GM21619 (cell line): ENCODE measurements at regions not wholly inside any gene's neighbourhood (a gene's known extent, or its start where the extent isn't known, plus 50 kb on each side); places are given as distances from the start of the nearest gene placed in this dataset.

ENCODE experiments used
- ATAC-seq: cut with Tn5 transposase; IDR thresholded peaks from one replicate; pipeline ENCODE4 v1.9.1; 2021; ENCODE audit not compliant: unreplicated experiment

DNA sequence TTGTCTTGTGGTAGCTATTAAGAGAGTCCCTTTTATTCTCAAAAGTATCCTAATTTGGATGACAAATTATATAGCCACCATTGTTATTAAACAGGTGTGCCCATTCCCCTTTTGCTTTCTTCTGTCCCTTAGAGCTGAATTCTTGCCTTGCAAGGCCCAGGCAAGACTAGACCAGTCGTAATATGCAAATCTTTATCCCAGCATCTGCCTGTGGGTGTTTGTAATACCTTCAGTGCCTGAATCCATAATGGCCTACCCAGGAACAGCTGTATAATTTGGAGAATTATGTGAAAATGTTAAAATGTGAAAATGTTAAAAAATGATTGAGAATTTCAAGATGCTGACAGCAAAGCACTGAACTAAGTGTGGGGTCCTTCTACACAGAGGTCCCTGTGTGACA lies 403.0 kb upstream of the RBMS3 start:
- no peak for ATAC-seq

DNA sequence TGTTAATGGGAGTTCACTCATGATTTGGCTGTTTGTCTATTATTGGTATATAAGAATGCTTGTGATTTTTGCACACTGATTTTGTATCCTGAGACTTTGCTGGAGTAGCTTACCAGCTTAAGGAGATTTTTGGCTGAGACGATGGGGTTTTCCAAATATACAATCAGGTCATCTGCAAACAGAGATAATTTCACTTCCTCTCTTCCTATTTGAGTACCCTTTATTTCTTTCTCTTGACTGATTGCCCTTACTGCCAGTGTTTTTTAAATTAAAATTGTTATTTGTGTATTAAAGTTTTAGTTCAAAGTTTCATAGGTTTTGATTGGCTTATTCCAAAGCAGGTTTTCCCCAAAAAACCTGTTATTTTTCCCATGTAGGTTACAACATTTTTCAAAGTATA lies 390.5 kb upstream of the RBMS3 start:
- ATAC-seq = no peak

DNA sequence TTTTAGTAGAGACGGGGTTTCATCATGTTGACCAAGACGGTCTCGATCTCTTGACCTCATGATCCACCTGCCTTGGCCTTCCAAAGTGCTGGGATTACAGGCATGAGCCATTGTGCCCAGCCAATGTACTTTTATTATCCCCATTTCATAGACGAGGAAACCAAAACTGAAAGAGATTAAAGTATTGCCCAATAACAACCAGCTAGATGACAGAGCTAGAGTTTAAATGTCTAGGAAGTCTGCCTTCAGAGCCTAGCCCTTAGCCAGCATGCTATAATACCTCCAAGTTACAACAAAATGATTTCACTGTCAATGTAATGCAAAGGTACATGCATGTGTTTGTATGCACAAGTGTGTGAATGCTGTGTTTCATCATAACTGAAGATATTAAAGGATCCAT lies 389.4 kb upstream of the RBMS3 start:
- ATAC-seq = no peak

DNA sequence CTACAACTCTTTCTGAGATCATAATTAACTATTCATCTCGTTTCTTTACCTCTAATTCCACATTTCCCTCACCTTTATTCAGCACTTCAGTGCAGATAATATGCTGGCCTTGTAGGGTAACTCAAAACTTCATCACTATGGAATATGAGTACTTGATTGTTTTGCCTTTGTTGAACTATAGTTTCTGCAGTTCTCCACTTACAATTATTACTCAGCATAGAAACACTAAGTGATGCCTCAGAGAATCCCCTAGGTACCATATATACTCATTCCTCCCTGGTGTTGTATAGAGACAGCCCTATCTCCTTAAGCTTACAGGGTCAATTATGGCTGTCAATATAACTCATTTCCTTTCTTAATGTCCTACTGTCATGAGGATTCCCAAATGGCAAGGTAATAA lies 380.6 kb upstream of the RBMS3 start:
- no peak for ATAC-seq

DNA sequence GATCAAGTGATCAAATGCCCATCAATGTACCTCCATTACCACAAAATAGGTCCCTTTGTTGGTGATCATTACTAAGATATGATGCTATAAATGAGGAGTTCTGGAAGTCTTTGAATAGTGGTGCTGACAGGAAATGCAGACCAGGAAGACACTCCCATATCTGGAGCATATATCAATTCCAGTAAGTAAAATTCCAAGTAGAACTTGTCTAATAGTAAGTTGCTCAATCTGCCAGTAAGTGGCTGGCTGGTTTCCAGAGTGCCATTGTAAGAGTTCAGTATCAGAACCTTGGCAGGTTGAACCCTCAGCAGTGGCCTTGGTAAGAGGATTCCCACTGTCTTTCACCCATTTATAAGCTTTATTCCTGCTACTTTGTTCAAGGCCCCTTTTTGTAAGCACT lies 379.9 kb upstream of the RBMS3 start:
- no peak for ATAC-seq

DNA sequence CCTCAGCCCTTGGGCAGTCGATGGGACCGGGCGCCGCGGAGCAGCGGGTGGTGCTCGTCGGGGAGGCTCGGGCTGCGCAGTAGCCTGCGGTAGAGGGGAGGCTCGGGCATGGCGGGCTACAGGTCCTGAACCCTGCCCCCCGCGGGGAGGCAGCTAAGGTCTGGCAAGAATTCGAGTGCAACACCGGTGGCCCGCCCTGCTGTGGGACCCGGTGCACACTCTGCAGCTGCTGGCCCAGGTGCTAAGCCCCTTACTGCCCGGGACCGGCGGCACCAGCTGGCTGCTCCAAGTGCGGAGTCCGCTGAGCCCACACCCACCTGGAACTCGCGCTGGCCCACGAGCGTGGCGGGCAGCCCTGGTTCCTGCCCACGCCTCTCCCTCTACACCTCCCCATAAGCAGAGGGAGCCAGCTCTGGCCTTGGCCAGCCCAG lies 377.7 kb upstream of the RBMS3 start:
- no peak for ATAC-seq

DNA sequence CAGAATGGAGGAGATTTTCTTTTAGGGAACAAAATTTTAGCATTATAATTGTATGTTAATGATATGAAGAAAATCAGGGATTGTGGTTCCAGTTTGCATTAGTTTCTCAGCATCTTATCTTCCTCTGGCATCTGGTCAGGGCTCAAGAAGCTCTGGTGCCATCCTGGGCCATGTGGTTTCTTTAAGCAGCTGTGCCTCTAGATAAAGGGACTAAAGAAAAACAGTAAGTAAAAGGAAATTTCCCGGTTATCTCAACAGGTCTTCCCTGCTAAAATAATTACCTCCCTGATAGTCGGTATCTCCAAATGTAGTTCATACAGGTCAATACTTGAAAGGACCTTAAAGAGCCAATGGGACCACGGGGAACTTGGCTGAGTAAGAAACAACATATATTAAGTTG lies 375.1 kb upstream of the RBMS3 start:
- no peak for ATAC-seq

DNA sequence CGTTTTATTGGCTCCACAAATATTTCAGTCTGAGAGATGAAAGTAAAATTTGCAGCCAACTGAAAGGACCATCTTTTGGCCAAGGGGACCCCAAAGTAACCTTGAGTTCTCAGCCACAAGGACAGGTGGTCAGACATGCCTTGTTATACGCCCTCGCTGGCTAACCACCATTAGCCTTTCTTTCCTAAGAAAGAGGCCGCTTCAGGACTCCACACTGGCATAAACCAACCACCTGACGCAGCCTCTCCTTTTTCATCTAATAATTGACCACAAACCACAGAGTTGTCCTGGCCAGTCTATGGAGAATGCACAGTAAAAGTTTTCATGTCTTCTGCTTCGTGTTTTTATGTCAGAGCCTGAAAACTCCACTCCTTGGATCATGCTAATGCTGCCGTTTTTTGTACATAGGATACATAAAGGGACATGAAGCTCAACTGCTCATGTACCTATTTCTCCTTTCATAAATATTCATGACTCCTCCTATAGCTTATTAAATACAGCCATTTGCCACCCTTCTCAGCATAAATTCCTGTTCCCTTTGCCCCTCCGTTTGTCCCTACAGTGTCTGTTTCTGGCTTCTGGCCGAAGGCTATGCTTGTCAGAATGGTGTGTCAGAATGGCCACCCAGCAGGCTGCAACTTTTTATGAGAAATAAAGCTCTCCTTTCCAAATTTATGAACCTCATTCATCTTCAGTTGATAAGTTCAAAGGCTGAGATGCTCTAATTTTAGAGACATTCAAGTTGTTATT lies 374.1 kb upstream of the RBMS3 start:
- no peak for ATAC-seq

DNA sequence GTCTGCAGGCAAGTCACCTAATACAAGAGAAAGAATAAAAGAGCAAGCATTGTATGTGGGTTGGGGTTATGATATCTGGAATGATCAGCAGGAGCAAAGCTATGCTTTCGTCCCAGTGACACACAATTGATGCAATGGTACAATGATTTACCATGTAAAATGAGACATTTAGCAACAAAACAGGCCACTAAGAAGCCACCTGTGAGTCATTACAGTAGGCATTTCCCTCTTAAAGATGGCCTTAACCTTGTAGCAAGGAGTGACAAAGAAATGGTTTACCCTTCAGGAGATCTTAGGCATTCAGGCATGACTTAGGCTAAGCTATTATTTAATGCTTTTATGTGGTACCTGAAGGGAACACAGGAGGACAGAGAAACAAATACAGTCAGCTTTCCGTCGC lies 373.3 kb upstream of the RBMS3 start:
- ATAC-seq = no peak

DNA sequence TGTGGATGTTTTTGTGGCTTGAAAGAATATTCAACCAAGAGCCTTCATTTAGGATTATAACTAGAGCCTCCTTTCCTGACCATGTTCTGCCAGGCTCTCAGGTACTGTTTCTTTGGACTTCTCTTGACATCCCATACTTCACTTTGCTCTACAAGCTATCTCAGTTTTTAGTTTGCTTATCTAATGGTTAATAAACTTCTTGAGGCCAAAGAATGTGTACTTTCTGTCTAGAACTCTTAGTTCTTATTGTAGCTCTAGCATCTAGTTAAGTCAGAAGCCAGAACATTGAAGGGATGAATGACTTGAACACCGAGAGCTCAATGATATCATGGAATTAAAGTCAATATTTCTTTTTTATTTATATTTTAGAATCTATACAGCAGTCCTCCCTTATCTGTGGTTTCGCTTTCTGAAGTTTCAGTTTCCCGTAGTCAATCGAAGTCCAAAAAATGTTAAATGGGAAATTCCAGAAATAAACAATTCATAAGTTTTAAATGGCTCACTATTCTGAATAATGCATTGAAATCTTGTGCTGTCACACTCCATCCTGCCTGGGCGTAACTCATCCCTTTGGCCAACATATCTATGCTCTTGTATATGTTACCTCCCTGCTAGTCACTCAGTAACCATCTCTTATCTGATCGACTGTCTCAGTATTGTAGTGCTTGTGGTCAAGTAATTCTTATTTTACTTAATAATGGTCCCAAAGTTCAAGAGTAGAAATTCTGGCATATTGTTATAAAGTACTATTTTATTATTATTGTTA lies 368.6 kb upstream of the RBMS3 start:
- ATAC-seq = no peak

DNA sequence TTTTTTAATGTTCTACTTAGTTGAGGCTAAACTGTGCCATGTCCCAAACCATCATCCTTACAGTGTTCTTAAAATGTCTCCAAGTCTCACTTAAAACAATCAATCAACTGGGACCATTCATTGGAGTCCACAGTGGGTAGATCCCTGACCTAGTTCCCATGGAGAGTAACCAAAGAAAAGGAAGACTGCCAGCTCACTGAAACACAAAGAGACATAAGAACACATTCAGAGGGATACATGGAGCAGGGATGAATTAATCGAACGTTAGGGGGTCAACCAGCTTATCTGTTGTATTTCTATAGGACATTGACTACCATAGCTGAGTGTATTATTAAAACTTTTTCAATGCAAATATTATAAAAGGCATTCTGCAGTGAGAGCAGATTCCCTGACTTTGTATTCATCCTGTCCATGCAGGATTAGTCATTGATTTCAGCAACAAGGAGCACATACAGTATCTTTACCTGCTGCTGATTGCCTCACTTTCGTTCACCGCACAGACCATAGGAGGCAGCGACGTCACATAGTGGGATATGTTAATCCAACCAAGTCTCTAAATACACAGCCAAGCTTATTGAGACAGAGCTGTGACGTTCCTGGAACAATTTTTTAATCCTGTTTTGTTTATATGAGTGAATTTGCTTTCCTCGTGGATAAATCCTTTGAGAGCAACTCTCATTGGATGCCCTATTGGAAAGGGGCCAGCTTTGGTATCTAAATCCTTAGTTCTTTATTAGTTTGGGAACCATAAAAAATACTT lies 364.9 kb upstream of the RBMS3 start:
- no peak for ATAC-seq

DNA sequence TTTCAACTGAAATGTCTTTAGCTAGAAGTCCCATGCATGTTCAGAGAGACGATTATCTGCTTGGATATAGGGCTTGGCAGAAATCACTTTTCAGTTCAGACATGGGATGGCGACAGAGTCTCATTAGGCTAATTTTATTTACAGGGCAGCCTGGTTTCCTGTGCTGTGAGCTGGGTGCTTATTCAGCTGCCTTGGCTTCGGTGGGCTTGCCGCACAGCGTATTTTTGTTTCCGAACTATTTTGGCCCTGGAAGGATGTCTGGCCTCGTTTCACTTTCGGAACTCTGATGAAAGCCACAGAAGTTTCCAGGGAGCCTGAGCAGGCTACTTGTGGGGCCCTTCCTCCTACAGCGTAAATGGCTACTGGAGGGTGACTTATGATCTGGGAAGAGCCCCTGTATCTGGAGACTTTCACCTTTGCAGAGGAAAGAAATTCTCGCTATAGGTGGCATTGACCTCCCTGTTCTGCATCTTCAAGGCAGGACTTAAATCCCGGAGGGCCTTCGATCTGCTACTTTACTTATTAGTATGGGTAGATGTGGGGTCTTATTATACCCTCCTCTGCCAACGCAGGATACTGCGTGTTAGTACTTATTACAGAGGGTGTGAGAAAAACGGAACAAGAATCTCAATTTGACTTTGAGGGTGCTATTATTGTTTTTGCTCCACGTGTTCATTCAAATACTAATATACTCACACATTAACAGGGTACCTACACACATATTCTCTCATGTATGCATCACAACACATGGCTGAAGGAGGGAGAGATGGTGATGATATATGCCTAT lies 364.0 kb upstream of the RBMS3 start:
- peak; percentile 92 for ATAC-seq

DNA sequence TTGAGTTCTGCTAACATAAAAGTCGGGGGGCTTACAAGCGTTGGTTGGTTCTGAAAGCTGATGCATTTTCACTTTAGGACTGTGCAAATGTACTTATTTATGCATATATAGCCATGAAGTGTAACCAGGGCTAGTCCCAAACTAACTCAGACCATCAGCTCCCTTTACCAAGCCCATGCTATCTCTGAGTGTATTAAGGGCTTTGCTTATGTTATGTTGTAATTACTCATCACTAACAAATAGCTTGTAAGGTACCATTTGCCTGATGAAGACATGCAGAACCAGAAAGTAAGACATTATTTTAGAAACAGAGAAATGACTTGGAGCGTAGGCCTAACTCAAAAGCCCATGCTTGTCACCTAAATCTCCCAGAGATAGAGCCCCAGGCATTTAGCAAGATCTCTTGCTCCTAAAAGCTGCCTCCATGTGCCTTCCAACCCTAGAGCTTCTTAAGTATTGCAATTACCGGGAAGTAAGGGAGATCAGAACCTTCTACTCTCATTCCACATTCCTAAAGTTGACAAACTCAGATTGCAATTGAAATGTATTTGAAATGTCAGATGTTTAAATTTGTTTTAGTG lies 362.9 kb upstream of the RBMS3 start:
- ATAC-seq = no peak

DNA sequence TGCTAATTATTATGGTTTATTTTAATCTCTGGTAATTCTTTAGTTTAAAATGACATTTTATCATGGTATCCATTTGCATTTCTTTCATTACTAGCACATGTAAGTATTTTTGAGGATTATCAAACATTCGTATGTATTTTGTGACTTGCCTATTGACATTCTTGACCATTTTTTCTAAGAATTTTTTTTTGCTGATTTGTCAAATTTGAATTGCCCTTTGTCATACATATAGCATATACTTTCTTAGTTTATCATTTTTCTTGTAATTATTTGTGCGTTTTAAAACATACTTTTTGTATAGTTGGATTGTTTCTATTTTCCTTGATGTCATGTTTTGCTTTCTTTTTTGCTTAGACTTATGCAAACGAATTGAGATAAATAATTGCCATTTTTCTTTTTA lies 358.5 kb upstream of the RBMS3 start:
- ATAC-seq = no peak

DNA sequence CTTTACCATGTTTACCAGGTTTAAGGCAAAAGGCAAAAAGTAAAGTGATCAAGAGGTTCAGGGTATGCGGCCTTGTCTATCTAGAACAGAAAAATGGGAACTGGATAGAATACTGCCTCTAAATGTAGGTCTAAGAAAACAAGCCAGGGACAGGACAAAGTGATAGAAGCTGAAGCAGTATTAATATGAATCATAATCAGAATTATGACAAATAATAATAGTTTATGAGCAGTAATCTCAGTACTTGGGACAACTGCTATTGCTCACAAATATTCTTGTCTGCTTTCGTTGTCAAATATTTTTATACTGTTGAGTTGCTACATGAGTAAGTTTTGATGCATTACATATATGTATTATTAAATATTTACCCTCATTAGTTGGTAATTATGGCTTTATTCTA lies 356.9 kb upstream of the RBMS3 start:
- no peak for ATAC-seq

DNA sequence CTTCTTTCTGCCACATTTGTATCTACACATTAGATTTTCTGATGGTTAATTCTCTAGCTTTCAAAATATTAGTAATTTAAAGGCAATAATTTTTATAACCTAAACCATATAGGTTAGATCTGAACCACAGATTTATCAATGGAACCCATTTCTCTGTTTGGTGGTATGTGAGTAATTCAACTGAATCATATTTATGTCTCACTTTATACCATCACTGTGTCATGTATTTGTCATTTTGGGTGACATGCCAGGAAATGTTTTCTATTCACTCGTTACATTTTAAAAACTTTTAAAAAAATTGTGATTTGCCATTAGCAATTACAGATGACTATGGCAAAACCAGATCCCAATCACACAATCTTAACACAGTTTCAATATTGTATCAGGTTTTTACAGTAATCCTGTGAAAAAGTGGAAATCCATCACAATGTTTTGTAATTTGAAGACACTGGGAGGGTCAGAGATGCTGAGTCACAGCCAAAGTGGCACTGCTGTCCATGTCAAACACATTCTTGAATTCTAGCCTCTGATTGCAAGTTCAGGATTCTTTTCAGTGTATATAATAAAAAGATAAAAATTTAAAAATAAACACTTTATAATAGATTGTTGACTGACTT lies 356.0 kb upstream of the RBMS3 start:
- ATAC-seq = no peak

DNA sequence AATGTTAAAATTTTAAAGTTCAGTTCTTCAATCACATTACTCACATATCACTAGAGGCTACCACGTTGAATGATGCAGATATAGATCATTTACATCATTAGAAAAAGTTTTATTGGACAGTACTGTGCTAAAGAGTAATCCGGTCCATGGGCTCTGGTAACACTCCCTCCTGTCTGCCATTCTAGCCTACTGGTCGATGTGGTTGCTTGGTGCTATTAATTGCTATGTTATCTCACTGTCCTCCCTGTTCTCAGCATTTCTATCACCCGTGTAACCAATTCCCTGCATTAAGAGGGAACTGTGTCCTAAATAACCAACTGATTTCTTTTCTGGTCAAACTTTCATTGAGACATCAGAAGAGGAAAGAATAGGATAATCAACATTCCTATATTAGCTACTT lies 347.5 kb upstream of the RBMS3 start:
- no peak for ATAC-seq

DNA sequence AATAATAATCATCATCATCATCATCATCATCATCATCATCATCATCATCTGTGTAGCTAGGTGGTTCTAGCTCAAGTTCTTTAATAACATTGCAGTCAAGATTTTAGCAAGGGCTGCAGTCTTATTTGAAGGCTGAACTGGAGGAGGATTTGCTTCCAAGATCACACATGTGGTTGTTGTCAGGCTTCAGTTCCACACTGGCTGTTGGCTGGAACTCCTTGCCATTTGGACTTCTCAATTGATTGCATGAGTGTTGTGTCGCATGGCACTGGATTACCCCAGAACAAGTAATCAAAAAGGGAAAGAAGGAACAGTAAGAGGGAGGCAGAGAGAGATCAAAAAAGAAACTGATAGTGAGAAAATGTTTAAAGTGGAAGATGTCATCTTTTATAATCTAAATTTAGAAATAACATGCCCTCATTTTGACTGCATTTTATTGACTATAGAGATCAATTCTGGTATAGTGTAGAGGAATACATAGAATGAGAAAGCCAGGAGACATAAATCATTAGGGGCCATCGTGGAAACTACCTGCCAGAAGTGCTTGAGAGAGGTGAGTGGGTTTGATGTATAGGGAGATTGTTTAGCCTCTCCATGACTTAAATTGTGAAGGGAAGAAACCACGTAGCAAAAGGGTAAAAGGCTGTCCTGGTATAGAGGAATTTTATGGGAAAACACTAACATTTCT lies 346.6 kb upstream of the RBMS3 start:
- ATAC-seq = no peak

DNA sequence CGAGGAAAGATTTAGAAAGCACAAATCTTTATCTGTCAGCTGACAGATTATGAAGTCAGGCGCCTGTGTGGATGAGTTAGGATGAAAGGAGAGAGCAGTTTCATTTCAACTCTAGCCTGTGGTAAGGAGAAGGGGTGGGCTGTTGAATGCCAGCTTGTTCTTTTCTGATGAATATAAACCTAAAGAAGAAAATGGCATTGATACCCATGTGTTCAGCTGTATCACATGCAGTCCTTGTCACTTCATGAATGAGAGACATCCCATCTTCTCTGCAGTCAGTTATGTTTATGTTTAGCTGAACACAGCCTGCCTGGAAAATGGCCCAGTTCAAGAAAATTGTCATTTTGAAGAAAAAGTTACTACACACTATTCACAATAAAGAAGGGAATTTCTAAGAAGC lies 345.7 kb upstream of the RBMS3 start:
- no peak for ATAC-seq

DNA sequence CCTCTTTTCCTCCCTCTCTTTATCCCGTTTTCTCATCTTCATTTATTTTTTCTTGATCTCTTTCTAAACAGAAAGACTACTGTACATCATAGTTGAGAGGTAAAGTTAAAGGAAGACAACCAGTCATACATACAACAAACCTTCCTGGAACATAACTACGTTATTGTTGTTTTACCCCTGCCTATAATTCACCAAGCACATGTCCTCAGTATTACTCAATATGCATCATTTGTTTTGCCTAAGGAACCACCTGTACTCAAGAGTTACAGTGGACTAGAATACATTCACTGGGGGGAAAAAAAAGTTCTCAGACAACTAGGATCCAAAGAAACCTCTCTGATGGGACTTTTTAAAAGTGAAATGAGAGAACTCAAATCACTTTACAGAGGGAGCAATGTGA lies 344.7 kb upstream of the RBMS3 start:
- ATAC-seq = no peak
